Aorta (tissue), 5 donors: ENCODE measurements at regions not wholly inside any gene's neighbourhood (a gene's known extent, or its start where the extent isn't known, plus 50 kb on each side); places are given as distances from the start of the nearest gene placed in this dataset.

Experiments
- ATAC-seq: fragments of 200-7000 bp; cut with Tn5 transposase; one replicate; pipeline ENCODE4 v1.9.1; 2022; ENCODE audit warnings: moderate library complexity; ENCODE audit not compliant: low FRiP score
- DNase-seq, 2 donors: peaks; one replicate each; pipeline ENCODE4 v3.0.0-alpha.2; 2020
- H3K27ac ChIP-seq, 2 donors: one replicate each; pipeline ENCODE4 v1.5.1; 2013; ENCODE audit warnings: low read length in 2 of 2, mild to moderate bottlenecking in 2 of 2, moderate library complexity in 2 of 2, control low read depth in 1 of 2, inconsistent platforms in 1 of 2, low read depth in 1 of 2
- H3K27me3 ChIP-seq, 2 donors: one replicate each; pipeline ENCODE4 v1.6.1; 2013; ENCODE audit warnings: control low read depth in 1 of 2, low read length in 1 of 2, mild to moderate bottlenecking in 1 of 2, moderate library complexity in 1 of 2; ENCODE audit not compliant: insufficient read depth in 2 of 2, control insufficient read depth in 1 of 2
- H3K36me3 ChIP-seq, 2 donors: one replicate each; pipeline ENCODE4 v1.6.1; 2013; ENCODE audit warnings: control low read depth in 1 of 2, low read length in 1 of 2, mild to moderate bottlenecking in 1 of 2; ENCODE audit not compliant: insufficient read depth in 2 of 2, control insufficient read depth in 1 of 2
- H3K4me1 ChIP-seq, 2 donors: one replicate each; pipeline ENCODE4 v1.6.1; 2013; ENCODE audit warnings: low read length in 2 of 2, control low read depth in 1 of 2, mild to moderate bottlenecking in 1 of 2, moderate library complexity in 1 of 2; ENCODE audit not compliant: insufficient read depth in 2 of 2, control insufficient read depth in 1 of 2
- H3K4me3 ChIP-seq, 2 donors: one replicate each; pipeline ENCODE4 v1.5.1; 2013; ENCODE audit warnings: low read length in 2 of 2, control low read depth in 1 of 2, mild to moderate bottlenecking in 1 of 2
- H3K9me3 ChIP-seq: one replicate; pipeline ENCODE4 v1.6.1; 2013; ENCODE audit warnings: mild to moderate bottlenecking, low read length; ENCODE audit not compliant: control insufficient read depth
- WGBS, 2 donors: extraction: QIAGEN DNeasy Blood & Tissue Kit; methylation state at CpG; one replicate each; pipeline ENCODE4 v1.1.7; 2013; 5-methylcytosine and 5-hydroxymethylcytosine counted together
- intact Hi-C, 2 donors: fragments of 100-400 bp; cut with DNase I; formaldehyde crosslinking; loops; one replicate each; pipeline versions ENCODE4 v1.14.2 to v1.15.0; 2022
- donor health status: healthy with polysubstance abuse.
- donor health status: Bipolar disorder and iron deficiency.
- donor health status: DM: no; HTN: no; CAD: no.
- donor health status: DM: no; HTN: no; CAD: no.
- donor health status: DM: yes; HTN: yes; CAD: no.

- ATAC-seq (no peak), DNase-seq (no peak)
- H3K9me3 ChIP-seq: no peaks in the 10 kb centered on the region
- intact Hi-C loops: no loop called here
- 86 to 89% methylated on average over 4 of the region's 4 CpGs for WGBS, 2 donors
- H3K4me1 ChIP-seq: no peaks in the 10 kb centered on the region
- no peak overlapping the region for H3K27ac ChIP-seq
- H3K4me3 ChIP-seq: no peak overlapping the region
- H3K27me3 ChIP-seq: no peaks in the 10 kb centered on the region
- H3K36me3 ChIP-seq: no peaks in the 10 kb centered on the region
These were observed 165.4 kb downstream of the PHETA1 start for GRCh38 chr12:111203446-111203845.

GRCh38 chr12:111202237-111202915, 166.5 kb downstream of the PHETA1 start:
- no peaks in the 10 kb centered on the region for H3K9me3 ChIP-seq
- 53 to 55% methylated on average over 17 of the region's 17 CpGs for WGBS, 2 donors
- no peaks in the 10 kb centered on the region for H3K4me1 ChIP-seq
- ATAC-seq (no peak), DNase-seq (no peak)
- no peaks in the 10 kb centered on the region for H3K27me3 ChIP-seq
- H3K27ac ChIP-seq: no peak overlapping the region
- no peak overlapping the region for H3K4me3 ChIP-seq
- intact Hi-C loops: no loop called here
- no peaks in the 10 kb centered on the region for H3K36me3 ChIP-seq

- intact Hi-C loops: no loop called here
- H3K36me3 ChIP-seq: no peaks in the 10 kb centered on the region
- ATAC-seq: no peak
- no peak overlapping the region for H3K4me3 ChIP-seq
- 46 to 56% methylated on average over 11 of the region's 11 CpGs for WGBS, 2 donors
- H3K27me3 ChIP-seq: no peaks in the 10 kb centered on the region
- no peaks in the 10 kb centered on the region for H3K9me3 ChIP-seq
- no peak for DNase-seq
- no peaks in the 10 kb centered on the region for H3K4me1 ChIP-seq
- H3K27ac ChIP-seq: no peak overlapping the region
These were observed 167.2 kb downstream of the PHETA1 start for GRCh38 chr12:111201495-111202236.

GRCh38 chr12:111201036-111201435, 167.9 kb downstream of the PHETA1 start:
- Histone ChIP-seq H3K4me1 (no peaks in the 10 kb centered on the region), H3K36me3 (no peaks in the 10 kb centered on the region), H3K4me3 (no peak overlapping the region), H3K27me3 (no peaks in the 10 kb centered on the region), H3K9me3 (no peaks in the 10 kb centered on the region), H3K27ac (no peak overlapping the region)
- DNase-seq: no peak
- 19 to 20% methylated on average over 9 of the region's 9 CpGs for WGBS, 2 donors
- intact Hi-C loops: no loop called here
- no peak for ATAC-seq

- H3K27me3 ChIP-seq: no peaks in the 10 kb centered on the region
These were observed 171.4 kb downstream of the PHETA1 start for GRCh38 chr12:111197376-111197944.

GRCh38 chr12:111196532-111196931, 172.4 kb downstream of the PHETA1 start:
- H3K4me3 ChIP-seq: no peak overlapping the region
- 83 to 86% methylated on average over 5 of the region's 5 CpGs for WGBS, 2 donors
- intact Hi-C loops: no loop called here

More at GRCh38 chr12:111197376-111197944, 171.4 kb downstream of the PHETA1 start:
- Histone ChIP-seq H3K9me3 (no peaks in the 10 kb centered on the region), H3K4me3 (no peak overlapping the region), H3K36me3 (no peaks in the 10 kb centered on the region), H3K4me1 (no peaks in the 10 kb centered on the region), H3K27ac (no peak overlapping the region)
- intact Hi-C loops: no loop called here
- DNase-seq: no peak
- WGBS, 2 donors: 73 to 80% methylated on average over 6 of the region's 6 CpGs
- ATAC-seq: no peak

GRCh38 chr12:111195316-111195715, 173.6 kb downstream of the PHETA1 start:
- Histone ChIP-seq H3K36me3 (no peaks in the 10 kb centered on the region), H3K4me3 (no peak overlapping the region), H3K27ac (no peak overlapping the region), H3K4me1 (no peaks in the 10 kb centered on the region), H3K27me3 (no peaks in the 10 kb centered on the region), H3K9me3 (no peaks in the 10 kb centered on the region)
- 72 to 75% methylated on average over 8 of the region's 8 CpGs for WGBS, 2 donors
- intact Hi-C loops: no loop called here
- ATAC-seq (no peak), DNase-seq (no peak)

More at GRCh38 chr12:111196532-111196931, 172.4 kb downstream of the PHETA1 start:
- no peaks in the 10 kb centered on the region for H3K36me3 ChIP-seq
- no peaks in the 10 kb centered on the region for H3K9me3 ChIP-seq
- no peaks in the 10 kb centered on the region for H3K27me3 ChIP-seq
- no peak overlapping the region for H3K27ac ChIP-seq
- H3K4me1 ChIP-seq: no peaks in the 10 kb centered on the region
- DNase-seq (no peak), ATAC-seq (no peak)

- intact Hi-C loops: no loop called here
- ATAC-seq: no peak
- 62 to 66% methylated on average over 9 of the region's 9 CpGs for WGBS, 2 donors
- DNase-seq: no peak
- Histone ChIP-seq H3K4me3 (no peak overlapping the region), H3K27ac (no peak overlapping the region), H3K4me1 (no peaks in the 10 kb centered on the region), H3K27me3 (no peaks in the 10 kb centered on the region), H3K36me3 (no peaks in the 10 kb centered on the region), H3K9me3 (no peaks in the 10 kb centered on the region)
These were observed 174.2 kb downstream of the PHETA1 start for GRCh38 chr12:111194703-111195051.
